Heart left ventricle (tissue), 13 donors: ENCODE measurements at regions not wholly inside any gene's neighbourhood (a gene's known extent, or its start where the extent isn't known, plus 50 kb on each side); places are given as distances from the start of the nearest gene placed in this dataset.
"Not testable (repeated sequence)": the region's sequence is repeated elsewhere in the genome, so short reads cannot be mapped to it uniquely, and the experiment has no call there.

Experiments used
- POLR2A ChIP-seq, 2 donors: fragments of 450-650 bp; IDR thresholded peaks; one replicate each; pipeline ENCODE4 v1.6.1; 2017; ENCODE audit warnings: antibody characterized with exemption in 2 of 2, mild to moderate bottlenecking in 2 of 2, moderate library complexity in 2 of 2
- TF ChIP-seq, protein P1 (sequence below), 12 donors: fragments of 200-600 bp; sonication (generic) in 4 of 12; IDR thresholded peaks; one replicate each; pipeline versions ENCODE4 v1.5.0 to v1.8.0; 2018 to 2022; ENCODE audit warnings: antibody characterized with exemption in 12 of 12, mild to moderate bottlenecking in 5 of 12
- donor health status: ischemic (EF 13 %, LVEDD 7.1; RV severe dilation, severe dysfunction).
- donor health status: DM: no; HTN: yes; CAD: no.
- donor health status: DM: no; HTN: no; CAD: no.
- donor health status: ischemic (EF 25% LVEDD 6.9; RV normal size, moderate dysfunction).
- donor health status: ischemic (EF 25% LVEDD 5.7; RV mildly dilated, moderate dysfunction).
- donor health status: ischemic (EF 35%, LVEDD 5.7; RV mildly dilated, moderate dysfunction).
- donor health status: nonischemic (EF 11% LVEDD 7.7; RV severe dilation, severe dysfunction).
- donor health status: DM: yes; HTN: yes; CAD: no.
- donor health status: PGD.
- donor health status: ischemic (EF 29% LVEDD 5.4; RV normal size, mild dysfunction).
- donor health status: nonischemic (EF 23%, LVEDD 6.1; RV moderate dilation, normal function).

DNA sequence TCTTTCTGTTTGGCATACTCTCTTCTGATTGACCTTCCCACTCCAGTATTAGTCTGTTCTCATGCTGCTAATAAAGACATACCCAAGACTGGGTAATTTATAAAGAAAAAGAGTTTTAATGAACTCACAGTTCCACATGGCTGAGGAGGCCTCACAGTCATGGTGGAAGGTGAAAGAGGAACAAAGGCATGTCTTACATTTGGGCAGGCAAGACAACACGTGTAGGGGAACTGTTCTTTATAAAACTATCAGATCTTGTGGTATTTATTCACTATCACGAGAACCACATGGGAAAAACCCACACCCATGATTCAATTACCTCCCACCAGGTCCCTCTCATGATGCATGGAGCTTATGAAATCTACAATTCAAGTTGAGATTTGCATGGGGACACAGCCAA, 767.3 kb downstream of the ZBBX start:
- not testable (repeated sequence) for TF ChIP-seq POLR2A (IDR thresholded peaks at IDR 0.05)
- TF ChIP-seq, protein P1, sequence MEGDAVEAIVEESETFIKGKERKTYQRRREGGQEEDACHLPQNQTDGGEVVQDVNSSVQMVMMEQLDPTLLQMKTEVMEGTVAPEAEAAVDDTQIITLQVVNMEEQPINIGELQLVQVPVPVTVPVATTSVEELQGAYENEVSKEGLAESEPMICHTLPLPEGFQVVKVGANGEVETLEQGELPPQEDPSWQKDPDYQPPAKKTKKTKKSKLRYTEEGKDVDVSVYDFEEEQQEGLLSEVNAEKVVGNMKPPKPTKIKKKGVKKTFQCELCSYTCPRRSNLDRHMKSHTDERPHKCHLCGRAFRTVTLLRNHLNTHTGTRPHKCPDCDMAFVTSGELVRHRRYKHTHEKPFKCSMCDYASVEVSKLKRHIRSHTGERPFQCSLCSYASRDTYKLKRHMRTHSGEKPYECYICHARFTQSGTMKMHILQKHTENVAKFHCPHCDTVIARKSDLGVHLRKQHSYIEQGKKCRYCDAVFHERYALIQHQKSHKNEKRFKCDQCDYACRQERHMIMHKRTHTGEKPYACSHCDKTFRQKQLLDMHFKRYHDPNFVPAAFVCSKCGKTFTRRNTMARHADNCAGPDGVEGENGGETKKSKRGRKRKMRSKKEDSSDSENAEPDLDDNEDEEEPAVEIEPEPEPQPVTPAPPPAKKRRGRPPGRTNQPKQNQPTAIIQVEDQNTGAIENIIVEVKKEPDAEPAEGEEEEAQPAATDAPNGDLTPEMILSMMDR (IDR thresholded peaks at IDR 0.05), result not testable (repeated sequence)
